ENCODE measurements at regions not wholly inside any gene's neighbourhood (a gene's known extent, or its start where the extent isn't known, plus 50 kb on each side); places are given as distances from the start of the nearest gene placed in this dataset.

- TF ChIP-seq, protein P1, sequence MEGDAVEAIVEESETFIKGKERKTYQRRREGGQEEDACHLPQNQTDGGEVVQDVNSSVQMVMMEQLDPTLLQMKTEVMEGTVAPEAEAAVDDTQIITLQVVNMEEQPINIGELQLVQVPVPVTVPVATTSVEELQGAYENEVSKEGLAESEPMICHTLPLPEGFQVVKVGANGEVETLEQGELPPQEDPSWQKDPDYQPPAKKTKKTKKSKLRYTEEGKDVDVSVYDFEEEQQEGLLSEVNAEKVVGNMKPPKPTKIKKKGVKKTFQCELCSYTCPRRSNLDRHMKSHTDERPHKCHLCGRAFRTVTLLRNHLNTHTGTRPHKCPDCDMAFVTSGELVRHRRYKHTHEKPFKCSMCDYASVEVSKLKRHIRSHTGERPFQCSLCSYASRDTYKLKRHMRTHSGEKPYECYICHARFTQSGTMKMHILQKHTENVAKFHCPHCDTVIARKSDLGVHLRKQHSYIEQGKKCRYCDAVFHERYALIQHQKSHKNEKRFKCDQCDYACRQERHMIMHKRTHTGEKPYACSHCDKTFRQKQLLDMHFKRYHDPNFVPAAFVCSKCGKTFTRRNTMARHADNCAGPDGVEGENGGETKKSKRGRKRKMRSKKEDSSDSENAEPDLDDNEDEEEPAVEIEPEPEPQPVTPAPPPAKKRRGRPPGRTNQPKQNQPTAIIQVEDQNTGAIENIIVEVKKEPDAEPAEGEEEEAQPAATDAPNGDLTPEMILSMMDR (IDR thresholded peaks at IDR 0.05), result no peak
- no peaks in the 10 kb centered on the region for H3K27me3 ChIP-seq
- FAIRE-seq, result no peak
- H3K36me3 ChIP-seq, result no peaks in the 10 kb centered on the region
- no peak for DNase-seq
- H3K27ac ChIP-seq, result no peak overlapping the region
- no peak for ATAC-seq
- no peak overlapping the region for H3K4me3 ChIP-seq
- H3K4me1 ChIP-seq, result no peaks in the 10 kb centered on the region
- 81 to 85% methylated on average over 2 of the region's 2 CpGs for WGBS, 2 donors
- H3K9me3 ChIP-seq, result no peaks in the 10 kb centered on the region
- intact Hi-C loops (cut with DNase I), result no loop called here
These were observed 1769.0 kb upstream of the PCDH20 start for GRCh38 chr13:63184693-63185092.

- ATAC-seq, result no peak
- TF ChIP-seq, protein P1 (IDR thresholded peaks at IDR 0.05), result no peak
- FAIRE-seq, result no peak
These were observed 1759.9 kb upstream of the PCDH20 start for GRCh38 chr13:63175536-63175935.

GRCh38 chr13:63167699-63168337 lies 1752.2 kb upstream of the PCDH20 start:
- Histone ChIP-seq H3K27me3 (no peaks in the 10 kb centered on the region), H3K27ac (no peak overlapping the region), H3K4me1 (no peaks in the 10 kb centered on the region), H3K4me3 (no peak overlapping the region), H3K36me3 (no peaks in the 10 kb centered on the region), H3K9me3 (no peaks in the 10 kb centered on the region)
- FAIRE-seq (no peak), DNase-seq (no peak), ATAC-seq (no peak)
- 77 to 81% methylated on average over 7 of the region's 7 CpGs for WGBS, 2 donors
- intact Hi-C loops (cut with DNase I), result no loop called here
- TF ChIP-seq, protein P1 (IDR thresholded peaks at IDR 0.05), result no peak

More at GRCh38 chr13:63175536-63175935, 1759.9 kb upstream of the PCDH20 start:
- Histone ChIP-seq H3K27me3 (no peaks in the 10 kb centered on the region), H3K4me3 (no peak overlapping the region), H3K4me1 (peaks cover 0 to 10% (median 0%) of the 10 kb centered on the region in 3 donors), H3K27ac (no peak overlapping the region), H3K9me3 (no peaks in the 10 kb centered on the region), H3K36me3 (no peaks in the 10 kb centered on the region)
- intact Hi-C loops (cut with DNase I), result no loop called here
- no peak for DNase-seq

GRCh38 chr13:63166345-63166744 lies 1750.7 kb upstream of the PCDH20 start:
- TF ChIP-seq, protein P1 (IDR thresholded peaks at IDR 0.05), result no peak
- WGBS, 2 donors, result 74 to 81% methylated on average over 4 of the region's 4 CpGs
- Histone ChIP-seq H3K27me3 (no peaks in the 10 kb centered on the region), H3K36me3 (no peaks in the 10 kb centered on the region), H3K4me3 (no peak overlapping the region), H3K4me1 (no peaks in the 10 kb centered on the region), H3K27ac (no peak overlapping the region), H3K9me3 (no peaks in the 10 kb centered on the region)
- FAIRE-seq (no peak), ATAC-seq (no peak), DNase-seq (no peak)
- intact Hi-C loops (cut with DNase I), result no loop called here

DNA sequence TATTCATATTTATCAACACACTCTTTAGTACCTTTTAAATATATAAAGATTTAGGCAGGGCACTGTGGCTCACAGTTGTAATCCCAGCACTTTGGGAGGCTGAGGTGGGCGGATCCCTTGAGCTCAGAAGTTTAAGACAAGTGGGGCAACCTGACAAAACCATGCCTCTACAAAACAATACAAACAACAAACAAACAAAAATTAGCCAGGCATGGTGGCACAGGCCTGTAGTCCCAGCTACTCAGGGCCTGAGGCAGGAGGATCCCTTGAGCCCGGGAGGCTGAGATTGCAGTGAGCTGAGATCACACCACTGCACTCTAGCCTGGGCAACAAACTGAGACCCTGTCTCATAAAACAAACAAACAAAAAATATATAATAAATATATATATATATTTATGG lies 1748.3 kb upstream of the PCDH20 start:
- H3K27me3 ChIP-seq, result no peaks in the 10 kb centered on the region
- H3K4me1 ChIP-seq, result no peaks in the 10 kb centered on the region
- TF ChIP-seq, protein P1 (IDR thresholded peaks at IDR 0.05), result no peak
- 89 to 90% methylated on average over 2 of the region's 2 CpGs for WGBS, 2 donors
- intact Hi-C loops (cut with DNase I), result no loop called here
- no peak overlapping the region for H3K4me3 ChIP-seq
- no peak overlapping the region for H3K27ac ChIP-seq
- no peaks in the 10 kb centered on the region for H3K9me3 ChIP-seq
- FAIRE-seq (no peak), DNase-seq (no peak), ATAC-seq (no peak)
- H3K36me3 ChIP-seq, result no peaks in the 10 kb centered on the region

All from pancreas (tissue), 10 donors.